ENCODE measurements at regions not wholly inside any gene's neighbourhood (a gene's known extent, or its start where the extent isn't known, plus 50 kb on each side); places are given as distances from the start of the nearest gene placed in this dataset.
"Not testable (repeated sequence)": the region's sequence is repeated elsewhere in the genome, so short reads cannot be mapped to it uniquely, and the experiment has no call there.

DNA sequence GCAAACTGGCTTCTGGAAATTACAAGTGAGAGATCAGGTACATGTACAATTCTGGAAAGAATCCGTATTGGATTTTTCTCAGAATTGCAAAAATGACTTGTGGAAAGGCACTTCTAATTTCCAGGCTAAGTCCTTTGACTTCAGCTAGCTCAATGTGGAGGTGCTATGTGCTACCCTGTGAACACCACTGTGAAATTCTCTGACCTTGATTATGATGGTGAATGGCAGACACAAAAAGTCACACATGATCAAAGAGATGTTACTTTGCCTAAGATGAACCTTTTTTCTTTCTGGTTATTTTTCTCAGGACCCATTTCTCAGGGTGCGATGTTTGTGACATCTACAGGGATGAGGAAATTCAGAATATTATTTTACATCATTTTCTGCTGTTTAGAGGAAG lies 856.6 kb upstream of the VRK2 start:
- no peak for DNase-seq (ENCODE audit: low read depth, low spot score)
- no peak for TF ChIP-seq POLR2AphosphoS5 (IDR thresholded peaks at IDR 0.05; ENCODE audit: borderline replicate concordance, low read depth, low read length)
- no peak for TF ChIP-seq FOXP2 (optimal IDR thresholded peaks at IDR 0.05; ENCODE audit: control extremely low read depth, extremely low read length, insufficient read depth)
- TF ChIP-seq EZH2 (IDR thresholded peaks at IDR 0.05) = no peak
- H3K9me3 ChIP-seq (ENCODE audit: low read depth, low read length) = no peaks in the 10 kb centered on the region
- H3K36me3 ChIP-seq (ENCODE audit: insufficient read depth, low read length) = no peaks in the 10 kb centered on the region
- H3K9ac ChIP-seq (ENCODE audit: insufficient read length) = no peak overlapping the region
- H3K4me3 ChIP-seq = no peak overlapping the region
- no peak overlapping the region for H3K27ac ChIP-seq

- no peaks in the 10 kb centered on the region for H3K9me3 ChIP-seq (ENCODE audit: low read depth, low read length)
- no peak overlapping the region for H3K9ac ChIP-seq (ENCODE audit: insufficient read length)
- TF ChIP-seq FOXP2 (optimal IDR thresholded peaks at IDR 0.05; ENCODE audit: control extremely low read depth, extremely low read length, insufficient read depth) = no peak
- no peak for TF ChIP-seq EZH2 (IDR thresholded peaks at IDR 0.05)
- no peak for TF ChIP-seq POLR2AphosphoS5 (IDR thresholded peaks at IDR 0.05; ENCODE audit: borderline replicate concordance, low read depth, low read length)
- H3K36me3 ChIP-seq (ENCODE audit: insufficient read depth, low read length) = no peaks in the 10 kb centered on the region
- DNase-seq (ENCODE audit: low read depth, low spot score) = no peak
- no peak overlapping the region for H3K4me3 ChIP-seq
- no peak overlapping the region for H3K27ac ChIP-seq
Measured at GRCh38 chr2:57199663-57200062, 846.9 kb upstream of the VRK2 start.

- Histone ChIP-seq H3K9me3 (ENCODE audit: low read depth, low read length) (no peaks in the 10 kb centered on the region), H3K4me3 (no peak overlapping the region), H3K36me3 (ENCODE audit: insufficient read depth, low read length) (no peaks in the 10 kb centered on the region), H3K27ac (no peak overlapping the region), H3K9ac (ENCODE audit: insufficient read length) (no peak overlapping the region)
- no peak for TF ChIP-seq POLR2AphosphoS5 (IDR thresholded peaks at IDR 0.05; ENCODE audit: borderline replicate concordance, low read depth, low read length)
- TF ChIP-seq EZH2 (IDR thresholded peaks at IDR 0.05) = no peak
- TF ChIP-seq FOXP2 (optimal IDR thresholded peaks at IDR 0.05; ENCODE audit: control extremely low read depth, extremely low read length, insufficient read depth) = no peak
- DNase-seq (ENCODE audit: low read depth, low spot score) = no peak
Measured at GRCh38 chr2:57204364-57204763, 842.2 kb upstream of the VRK2 start.

- no peak overlapping the region for H3K4me3 ChIP-seq
- no peak overlapping the region for H3K9ac ChIP-seq (ENCODE audit: insufficient read length)
- no peak for TF ChIP-seq FOXP2 (optimal IDR thresholded peaks at IDR 0.05; ENCODE audit: control extremely low read depth, extremely low read length, insufficient read depth)
- TF ChIP-seq EZH2 (IDR thresholded peaks at IDR 0.05) = no peak
- no peak for TF ChIP-seq POLR2AphosphoS5 (IDR thresholded peaks at IDR 0.05; ENCODE audit: borderline replicate concordance, low read depth, low read length)
- H3K36me3 ChIP-seq (ENCODE audit: insufficient read depth, low read length) = no peaks in the 10 kb centered on the region
- H3K27ac ChIP-seq = no peak overlapping the region
- DNase-seq (ENCODE audit: low read depth, low spot score) = no peak
- H3K9me3 ChIP-seq (ENCODE audit: low read depth, low read length) = no peaks in the 10 kb centered on the region
Measured at GRCh38 chr2:57205241-57205640, 841.4 kb upstream of the VRK2 start.

GRCh38 chr2:57207191-57207590 lies 839.4 kb upstream of the VRK2 start:
- Histone ChIP-seq H3K9me3 (ENCODE audit: low read depth, low read length) (no peaks in the 10 kb centered on the region), H3K4me3 (no peak overlapping the region), H3K27ac (no peak overlapping the region), H3K9ac (ENCODE audit: insufficient read length) (no peak overlapping the region), H3K36me3 (ENCODE audit: insufficient read depth, low read length) (no peaks in the 10 kb centered on the region)
- DNase-seq (ENCODE audit: low read depth, low spot score) = no peak
- no peak for TF ChIP-seq FOXP2 (optimal IDR thresholded peaks at IDR 0.05; ENCODE audit: control extremely low read depth, extremely low read length, insufficient read depth)
- TF ChIP-seq EZH2 (IDR thresholded peaks at IDR 0.05) = no peak
- no peak for TF ChIP-seq POLR2AphosphoS5 (IDR thresholded peaks at IDR 0.05; ENCODE audit: borderline replicate concordance, low read depth, low read length)

- Histone ChIP-seq H3K9me3 (ENCODE audit: low read depth, low read length) (no peaks in the 10 kb centered on the region), H3K4me3 (no peak overlapping the region), H3K27ac (no peak overlapping the region), H3K36me3 (ENCODE audit: insufficient read depth, low read length) (no peaks in the 10 kb centered on the region), H3K9ac (ENCODE audit: insufficient read length) (no peak overlapping the region)
- no peak for DNase-seq (ENCODE audit: low read depth, low spot score)
- no peak for TF ChIP-seq FOXP2 (optimal IDR thresholded peaks at IDR 0.05; ENCODE audit: control extremely low read depth, extremely low read length, insufficient read depth)
Measured at GRCh38 chr2:57209799-57210198, 836.8 kb upstream of the VRK2 start.

- DNase-seq (ENCODE audit: low read depth, low spot score) = no peak
- Histone ChIP-seq H3K9me3 (ENCODE audit: low read depth, low read length) (no peaks in the 10 kb centered on the region), H3K27ac (no peak overlapping the region), H3K36me3 (ENCODE audit: insufficient read depth, low read length) (no peaks in the 10 kb centered on the region), H3K4me3 (no peak overlapping the region), H3K9ac (ENCODE audit: insufficient read length) (no peak overlapping the region)
- no peak for TF ChIP-seq FOXP2 (optimal IDR thresholded peaks at IDR 0.05; ENCODE audit: control extremely low read depth, extremely low read length, insufficient read depth)
- no peak for TF ChIP-seq POLR2AphosphoS5 (IDR thresholded peaks at IDR 0.05; ENCODE audit: borderline replicate concordance, low read depth, low read length)
- no peak for TF ChIP-seq EZH2 (IDR thresholded peaks at IDR 0.05)
Measured at GRCh38 chr2:57210855-57211254, 835.8 kb upstream of the VRK2 start.

DNA sequence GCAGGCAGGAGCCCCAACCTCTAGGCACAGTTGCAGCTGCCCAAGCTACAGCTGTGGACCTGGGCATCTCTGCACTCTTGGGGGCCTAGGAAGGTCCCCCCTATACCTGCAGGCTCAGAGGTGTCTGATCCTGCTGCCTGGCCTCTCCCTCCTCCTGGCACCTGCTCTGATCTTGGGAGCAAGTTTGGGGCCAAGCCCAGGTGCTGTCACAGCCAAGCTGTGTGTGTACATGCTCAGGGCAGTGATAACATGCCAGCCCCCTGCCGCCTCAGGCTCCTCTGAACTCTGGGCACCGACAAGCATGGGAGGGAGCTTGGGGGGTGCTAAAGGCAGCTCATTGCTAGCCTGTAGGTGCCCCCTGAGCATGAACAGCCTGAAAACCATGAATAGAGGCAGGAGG lies 829.6 kb upstream of the VRK2 start:
- no peak for DNase-seq (ENCODE audit: low read depth, low spot score)
- Histone ChIP-seq H3K36me3 (ENCODE audit: insufficient read depth, low read length) (no peaks in the 10 kb centered on the region), H3K9me3 (ENCODE audit: low read depth, low read length) (no peaks in the 10 kb centered on the region), H3K4me3 (no peak overlapping the region), H3K27ac (no peak overlapping the region), H3K9ac (ENCODE audit: insufficient read length) (no peak overlapping the region)
- TF ChIP-seq EZH2 (IDR thresholded peaks at IDR 0.05) = no peak
- no peak for TF ChIP-seq POLR2AphosphoS5 (IDR thresholded peaks at IDR 0.05; ENCODE audit: borderline replicate concordance, low read depth, low read length)
- no peak for TF ChIP-seq FOXP2 (optimal IDR thresholded peaks at IDR 0.05; ENCODE audit: control extremely low read depth, extremely low read length, insufficient read depth)

GRCh38 chr2:57218206-57218605 lies 828.4 kb upstream of the VRK2 start:
- no peak overlapping the region for H3K9ac ChIP-seq (ENCODE audit: insufficient read length)
- H3K36me3 ChIP-seq (ENCODE audit: insufficient read depth, low read length) = no peaks in the 10 kb centered on the region
- DNase-seq (ENCODE audit: low read depth, low spot score) = no peak
- H3K27ac ChIP-seq = no peak overlapping the region
- TF ChIP-seq EZH2 (IDR thresholded peaks at IDR 0.05) = no peak
- no peak for TF ChIP-seq FOXP2 (optimal IDR thresholded peaks at IDR 0.05; ENCODE audit: control extremely low read depth, extremely low read length, insufficient read depth)
- TF ChIP-seq POLR2AphosphoS5 (IDR thresholded peaks at IDR 0.05; ENCODE audit: borderline replicate concordance, low read depth, low read length) = no peak
- no peaks in the 10 kb centered on the region for H3K9me3 ChIP-seq (ENCODE audit: low read depth, low read length)
- H3K4me3 ChIP-seq = no peak overlapping the region

DNA sequence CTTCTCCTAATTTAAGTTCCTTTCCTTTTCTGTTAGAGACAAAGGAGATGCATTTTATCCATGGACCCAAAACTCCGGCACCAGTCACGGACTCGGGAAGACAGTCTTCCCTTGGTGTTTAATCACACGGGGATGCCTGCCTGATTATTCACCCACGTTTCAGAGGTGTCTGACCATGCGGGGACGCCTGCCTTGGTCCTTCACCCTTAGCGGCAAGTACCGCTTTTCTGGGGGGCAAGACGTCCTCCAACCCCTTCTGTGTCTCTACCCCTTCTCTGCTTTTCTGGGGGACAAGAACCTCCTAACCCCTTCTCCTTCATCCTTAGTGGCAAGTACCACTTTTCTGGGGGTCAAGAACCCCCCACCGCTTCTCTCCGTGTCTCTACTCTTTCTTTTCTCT lies 816.9 kb upstream of the VRK2 start:
- not testable (repeated sequence) for H3K9me3 ChIP-seq (ENCODE audit: low read depth, low read length); H3K9ac ChIP-seq (ENCODE audit: insufficient read length); H3K36me3 ChIP-seq (ENCODE audit: insufficient read depth, low read length); DNase-seq (ENCODE audit: low read depth, low spot score); H3K4me3 ChIP-seq; H3K27ac ChIP-seq

- H3K36me3 ChIP-seq (ENCODE audit: insufficient read depth, low read length); DNase-seq (ENCODE audit: low read depth, low spot score); H3K9ac ChIP-seq (ENCODE audit: insufficient read length); H3K27ac ChIP-seq; H3K9me3 ChIP-seq (ENCODE audit: low read depth, low read length); H3K4me3 ChIP-seq: not testable (repeated sequence)
Measured at GRCh38 chr2:57232341-57232740, 814.3 kb upstream of the VRK2 start.

- not testable (repeated sequence) for DNase-seq (ENCODE audit: low read depth, low spot score); H3K27ac ChIP-seq; H3K9me3 ChIP-seq (ENCODE audit: low read depth, low read length); H3K9ac ChIP-seq (ENCODE audit: insufficient read length); H3K4me3 ChIP-seq; H3K36me3 ChIP-seq (ENCODE audit: insufficient read depth, low read length)
Measured at GRCh38 chr2:57251495-57251894, 795.1 kb upstream of the VRK2 start.

DNA sequence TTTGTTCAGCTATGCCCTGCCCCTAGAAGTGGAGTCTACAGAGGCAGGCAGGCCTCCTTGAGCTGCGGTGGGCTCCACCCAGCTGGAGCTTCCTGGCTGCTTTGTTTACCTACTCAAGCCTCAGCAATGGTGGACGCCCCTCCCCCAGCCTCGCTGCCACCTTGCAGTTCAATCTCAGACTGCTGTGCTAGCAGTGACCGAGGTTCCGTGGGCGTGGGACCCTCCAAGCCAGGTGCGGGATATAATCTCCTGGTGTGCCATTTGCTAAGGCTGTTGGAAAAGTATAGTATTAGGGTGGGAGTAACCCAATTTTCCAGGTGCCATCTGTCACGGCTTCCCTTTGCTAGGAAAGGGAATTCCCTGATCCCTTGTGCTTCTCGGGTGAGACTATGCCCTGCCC lies 770.2 kb upstream of the VRK2 start:
- not testable (repeated sequence) for H3K9me3 ChIP-seq (ENCODE audit: low read depth, low read length); H3K36me3 ChIP-seq (ENCODE audit: insufficient read depth, low read length); DNase-seq (ENCODE audit: low read depth, low spot score); H3K27ac ChIP-seq; H3K4me3 ChIP-seq; H3K9ac ChIP-seq (ENCODE audit: insufficient read length)
